ENCODE measurements at regions not wholly inside any gene's neighbourhood (a gene's known extent, or its start where the extent isn't known, plus 50 kb on each side); places are given as distances from the start of the nearest gene placed in this dataset.

GRCh38 chr9:13707612-13708576 is 428.4 kb upstream of the MPDZ start:
- in situ Hi-C loops (cut with HindIII; ENCODE audit: low sequenced_read_pairs) = no loop called here

DNA sequence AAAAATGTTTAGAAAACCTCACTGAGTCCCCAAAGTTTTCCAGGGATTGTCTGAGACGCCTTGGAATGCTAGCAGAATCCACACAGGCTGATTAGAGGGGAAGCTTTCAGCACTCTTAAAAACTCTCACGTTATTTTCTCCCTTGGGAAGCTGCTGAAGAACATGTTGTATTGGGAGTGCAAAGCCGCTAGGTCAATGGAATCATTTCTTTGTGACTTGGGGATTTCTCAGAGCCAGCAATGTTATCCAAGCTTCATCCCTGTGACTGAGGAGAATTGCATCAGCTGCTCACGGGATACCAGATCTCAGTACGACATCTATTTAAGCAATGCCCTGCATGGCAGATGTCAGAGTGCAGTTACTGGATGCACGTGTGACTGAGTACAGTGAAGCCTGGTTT is 426.4 kb upstream of the MPDZ start:
- in situ Hi-C loops (cut with HindIII; ENCODE audit: low sequenced_read_pairs) = no loop called here

More at GRCh38 chr9:13707612-13708576, 428.4 kb upstream of the MPDZ start:
- DNase-seq (ENCODE audit: low spot score) = no peak

GRCh38 chr9:13705373-13705772 is 425.9 kb upstream of the MPDZ start:
- in situ Hi-C loops (cut with HindIII; ENCODE audit: low sequenced_read_pairs) = no loop called here
- no peak for DNase-seq (ENCODE audit: low spot score)

More for the DNA sequence above, 426.4 kb upstream of the MPDZ start:
- no peak for DNase-seq (ENCODE audit: low spot score)

DNA sequence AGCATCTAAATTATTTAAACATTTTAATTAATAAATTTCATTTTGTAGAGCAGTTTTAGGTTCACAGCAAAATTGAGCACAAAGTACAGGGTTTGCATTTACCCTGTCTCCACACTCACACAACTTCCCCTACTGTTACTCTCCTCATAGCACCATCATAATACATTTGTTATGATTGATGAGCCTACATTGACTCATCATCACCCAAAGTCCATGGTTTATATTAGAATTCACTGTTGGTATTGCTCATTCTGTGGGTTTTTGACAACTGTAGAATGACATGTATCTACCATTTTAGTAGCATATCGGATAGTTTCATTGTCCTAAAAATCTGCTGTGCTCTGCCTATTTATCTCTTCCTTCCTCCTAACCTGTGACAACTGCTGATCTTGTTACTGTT is 411.1 kb upstream of the MPDZ start:
- in situ Hi-C loops (cut with HindIII; ENCODE audit: low sequenced_read_pairs) = no loop called here
- no peak for DNase-seq (ENCODE audit: low spot score)

DNA sequence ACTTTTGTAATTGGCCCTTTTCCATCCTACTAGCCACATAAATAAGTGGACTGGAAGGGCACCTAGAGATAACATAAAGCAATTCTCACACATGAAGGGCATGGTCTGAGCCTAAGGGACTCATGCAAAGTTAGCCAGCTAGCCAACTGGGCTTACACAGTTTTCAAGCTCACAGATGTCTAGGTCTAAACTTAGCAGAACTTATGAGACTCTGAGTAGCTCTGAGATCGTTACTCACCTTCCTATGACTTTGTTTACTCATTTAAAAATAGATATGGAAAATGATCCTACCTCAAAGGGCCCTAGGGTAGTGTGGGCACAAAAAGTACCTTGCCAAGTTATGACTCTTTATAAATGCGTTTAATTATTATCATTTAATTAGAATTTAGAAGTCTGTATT is 410.4 kb upstream of the MPDZ start:
- in situ Hi-C loops (cut with HindIII; ENCODE audit: low sequenced_read_pairs) = no loop called here
- no peak for DNase-seq (ENCODE audit: low spot score)

- no peak for DNase-seq (ENCODE audit: low spot score)
- in situ Hi-C loops (cut with HindIII; ENCODE audit: low sequenced_read_pairs) = no loop called here
Measured at GRCh38 chr9:13688990-13689600, 409.6 kb upstream of the MPDZ start.

DNA sequence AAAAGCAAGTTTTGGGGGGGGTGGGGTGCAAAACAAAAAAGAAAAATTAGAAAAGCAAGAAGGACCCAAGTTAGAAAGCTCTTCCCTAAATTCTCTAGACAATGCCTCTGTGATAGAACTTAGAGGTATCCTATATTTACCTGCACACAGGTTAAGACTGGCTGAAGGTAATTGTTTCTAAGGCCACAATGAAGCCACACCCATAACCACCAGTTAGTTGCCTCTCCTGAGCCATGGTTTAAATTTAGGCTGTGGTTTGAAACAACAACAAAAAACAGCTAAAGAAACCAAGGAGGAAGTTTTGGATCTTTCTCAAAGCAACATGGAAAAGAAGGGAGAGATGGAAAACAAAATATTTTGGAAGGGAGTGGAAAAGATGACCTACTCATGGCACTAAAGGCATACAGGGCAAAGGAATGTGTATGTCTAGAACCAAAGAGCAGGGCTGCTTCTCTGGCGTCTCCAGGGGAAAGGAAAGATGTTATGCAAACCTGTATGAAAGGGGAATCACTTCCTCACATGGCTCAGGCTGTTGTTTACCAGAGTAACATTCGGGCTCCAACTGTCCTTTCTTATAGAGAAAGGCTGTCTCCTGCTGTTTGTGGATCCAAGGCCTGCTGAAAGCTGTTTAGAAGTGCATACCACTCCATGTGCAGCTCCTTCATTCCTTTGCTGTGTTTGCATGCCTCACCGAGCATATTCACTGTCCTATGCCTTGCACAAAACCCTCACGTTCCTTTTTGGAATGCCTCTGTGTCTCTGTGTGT is 408.9 kb upstream of the MPDZ start:
- no peak for DNase-seq (ENCODE audit: low spot score)

GRCh38 chr9:13684656-13685055 is 405.2 kb upstream of the MPDZ start:
- in situ Hi-C loops (cut with HindIII; ENCODE audit: low sequenced_read_pairs) = no loop called here
- no peak for DNase-seq (ENCODE audit: low spot score)

More for the DNA sequence above, 408.9 kb upstream of the MPDZ start:
- in situ Hi-C loops (cut with HindIII; ENCODE audit: low sequenced_read_pairs) = no loop called here

GRCh38 chr9:13677801-13678200 is 398.3 kb upstream of the MPDZ start:
- in situ Hi-C loops (cut with HindIII; ENCODE audit: low sequenced_read_pairs) = no loop called here
- DNase-seq (ENCODE audit: low spot score) = no peak

- DNase-seq (ENCODE audit: low spot score) = no peak
- in situ Hi-C loops (cut with HindIII; ENCODE audit: low sequenced_read_pairs) = no loop called here
Measured at GRCh38 chr9:13675638-13676000, 396.1 kb upstream of the MPDZ start.

DNA sequence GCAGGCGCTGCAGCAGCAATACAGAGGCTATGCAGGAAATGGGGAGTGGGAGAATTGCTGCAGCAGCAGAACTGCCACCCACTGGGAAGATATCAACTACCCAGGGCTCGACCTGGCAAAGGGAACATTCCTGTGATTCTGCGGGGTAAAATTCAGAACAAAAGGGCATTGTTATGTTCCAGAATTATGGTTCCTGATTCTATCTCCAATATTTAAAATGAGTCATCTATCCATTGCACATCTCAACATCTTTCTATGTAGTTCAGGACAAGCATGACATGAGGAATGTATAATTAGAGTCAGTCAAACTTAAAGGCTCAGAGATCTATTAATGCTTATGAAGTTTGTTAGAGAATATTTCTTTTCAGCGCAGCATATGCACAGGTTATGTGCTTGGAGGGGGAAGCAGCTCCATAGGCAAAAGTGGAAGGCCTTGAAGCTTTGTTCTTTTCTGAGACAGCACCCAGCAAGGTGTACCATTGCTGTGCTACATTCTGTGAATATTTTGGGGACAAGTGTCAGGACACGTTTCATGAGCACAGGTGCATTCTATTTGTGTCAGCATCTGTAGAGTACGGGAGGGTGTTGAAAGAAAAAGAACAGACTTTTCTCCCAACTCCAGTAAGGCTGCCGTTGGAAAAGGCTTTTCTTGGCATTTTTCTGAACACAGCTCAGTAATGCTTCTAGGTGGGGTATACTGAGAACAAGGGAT is 395.6 kb upstream of the MPDZ start:
- DNase-seq (ENCODE audit: low spot score) = no peak
- in situ Hi-C loops (cut with HindIII; ENCODE audit: low sequenced_read_pairs) = no loop called here

GRCh38 chr9:13673348-13673747 is 393.9 kb upstream of the MPDZ start:
- DNase-seq (ENCODE audit: low spot score) = no peak
- in situ Hi-C loops (cut with HindIII; ENCODE audit: low sequenced_read_pairs) = no loop called here

- DNase-seq (ENCODE audit: low spot score) = no peak
- in situ Hi-C loops (cut with HindIII; ENCODE audit: low sequenced_read_pairs) = no loop called here
Measured at GRCh38 chr9:13665418-13666066, 386.1 kb upstream of the MPDZ start.

DNA sequence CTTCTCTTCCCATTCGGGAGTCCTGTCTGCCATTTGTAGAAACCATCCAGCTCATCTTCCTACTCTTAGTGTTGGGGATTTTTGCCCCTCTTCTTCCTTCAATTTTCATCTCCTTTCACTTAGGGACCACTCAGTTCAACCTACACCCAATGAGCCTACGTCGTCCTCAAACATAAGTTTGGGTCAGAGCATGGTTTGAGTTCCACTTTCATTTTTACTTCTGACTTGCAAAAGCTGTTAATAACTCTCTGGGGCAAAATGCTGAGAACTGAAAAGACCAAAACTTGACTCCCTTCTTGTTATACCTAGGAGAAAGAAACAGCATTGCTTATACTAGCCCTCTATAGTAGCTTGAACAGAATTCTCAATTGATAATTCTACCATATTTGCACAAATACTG is 381.5 kb upstream of the MPDZ start:
- no peak for DNase-seq (ENCODE audit: low spot score)
- in situ Hi-C loops (cut with HindIII; ENCODE audit: low sequenced_read_pairs) = no loop called here

DNA sequence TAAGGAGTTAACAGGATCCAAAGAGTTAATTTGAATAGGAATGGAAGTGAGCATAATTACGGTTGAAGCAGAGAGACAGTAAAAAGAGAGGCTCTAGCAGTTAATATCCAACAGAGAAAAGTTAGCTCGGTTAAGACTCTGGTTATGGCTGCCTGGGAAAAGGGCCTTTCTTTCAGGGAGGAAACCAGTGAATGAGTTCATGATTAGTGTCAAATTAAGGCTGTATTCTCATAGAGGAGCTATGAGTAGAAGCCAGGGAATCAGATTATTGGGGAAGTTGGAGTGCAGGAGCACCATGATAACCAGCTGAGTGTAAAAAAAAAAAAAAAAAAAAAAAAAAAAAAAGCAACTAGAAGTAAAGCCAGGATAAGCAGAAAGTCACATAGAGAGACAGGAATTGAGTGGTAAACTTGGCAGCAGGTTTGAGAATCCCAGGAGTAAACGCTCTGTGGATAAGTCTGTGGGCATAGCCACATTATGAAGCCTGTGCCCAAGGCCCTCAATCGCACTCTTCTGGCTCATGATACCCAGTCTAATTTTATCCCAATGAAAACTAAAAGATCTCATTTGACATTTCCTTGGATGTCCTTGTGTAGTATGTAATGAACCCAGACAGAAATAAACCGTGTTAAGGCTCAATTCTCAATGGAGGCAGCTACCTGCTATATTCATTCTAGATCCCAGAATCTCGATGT is 372.6 kb upstream of the MPDZ start:
- no peak for DNase-seq (ENCODE audit: low spot score)
- in situ Hi-C loops (cut with HindIII; ENCODE audit: low sequenced_read_pairs) = no loop called here

- DNase-seq (ENCODE audit: low spot score) = no peak
- in situ Hi-C loops (cut with HindIII; ENCODE audit: low sequenced_read_pairs) = no loop called here
Measured at GRCh38 chr9:13651526-13651925, 372.0 kb upstream of the MPDZ start.

GRCh38 chr9:13648676-13649075 is 369.2 kb upstream of the MPDZ start:
- in situ Hi-C loops (cut with HindIII; ENCODE audit: low sequenced_read_pairs) = no loop called here
- DNase-seq (ENCODE audit: low spot score) = no peak

GRCh38 chr9:13648068-13648467 is 368.6 kb upstream of the MPDZ start:
- DNase-seq (ENCODE audit: low spot score) = no peak
- in situ Hi-C loops (cut with HindIII; ENCODE audit: low sequenced_read_pairs) = no loop called here

All from G401 (cell line).